H1 (cell line): ENCODE measurements at regions not wholly inside any gene's neighbourhood (a gene's known extent, or its start where the extent isn't known, plus 50 kb on each side); places are given as distances from the start of the nearest gene placed in this dataset.

Source experiments
- CTCF ChIA-PET: fragments of 300-600 bp; sonication (Branson Sonifier 250); formaldehyde crosslinking; loops from one replicate; lab custom pipeline; 2021; ENCODE audit not compliant: partially characterized antibody; lab: Charles Lee
- POLR2A ChIA-PET: fragments of 300-600 bp; sonication (Branson Sonifier 250); formaldehyde crosslinking; loops from one replicate; lab custom pipeline; 2021; ENCODE audit warnings: inconsistent platforms; ENCODE audit not compliant: partially characterized antibody; lab: Charles Lee
- DNase-seq, 2 experiments: peaks; one replicate each; pipeline versions ENCODE4 v3.0.0 to v3.0.0-alpha.2; 2010 to 2022; ENCODE audit warnings: low spot score in 2 of 2, low read depth in 1 of 2, mixed read lengths in 1 of 2
- FAIRE-seq: peaks from 2 replicates; lab custom pipeline; 2011; peaks lifted over from hg19 to GRCh38; lab: Jason Lieb, UNC
- H2AFZ ChIP-seq: 2 replicates; pipeline ENCODE4 v1.8.1; 2012; ENCODE audit warnings: low read length, inconsistent platforms
- H2AK5ac ChIP-seq: 2 replicates; pipeline ENCODE4 v1.6.1; 2013; ENCODE audit warnings: low read depth, low read length
- H2BK120ac ChIP-seq: replicated peaks from 2 replicates; pipeline ENCODE3; 2013; ENCODE audit warnings: low read depth, low read length, inconsistent platforms
- H2BK12ac ChIP-seq: 2 replicates; pipeline ENCODE4 v1.6.1; 2013; ENCODE audit warnings: low read depth, low read length
- H2BK15ac ChIP-seq: 2 replicates; pipeline ENCODE4 v1.6.1; 2013; ENCODE audit warnings: low read length
- H2BK20ac ChIP-seq: 2 replicates; pipeline ENCODE4 v1.6.1; 2013; ENCODE audit warnings: low read length
- H2BK5ac ChIP-seq: 2 replicates; pipeline ENCODE4 v1.6.1; 2013; ENCODE audit warnings: low read depth, low read length
- H3K14ac ChIP-seq: 2 replicates; pipeline ENCODE4 v1.6.1; 2013; ENCODE audit warnings: inconsistent platforms; ENCODE audit not compliant: insufficient read length
- H3K18ac ChIP-seq: 2 replicates; pipeline ENCODE4 v1.6.1; 2013; ENCODE audit warnings: low read length; ENCODE audit errors: extremely low read depth
- H3K23ac ChIP-seq: 2 replicates; pipeline ENCODE4 v1.6.1; 2013; ENCODE audit warnings: inconsistent platforms; ENCODE audit not compliant: insufficient read length
- H3K23me2 ChIP-seq: 2 replicates; pipeline ENCODE4 v1.6.1; 2013; ENCODE audit warnings: low read depth, low read length
- H3K27ac ChIP-seq: 2 replicates; pipeline ENCODE4 v1.6.1; 2011; ENCODE audit warnings: low read depth, low read length, inconsistent platforms
- H3K27me3 ChIP-seq, 4 experiments: replicated peaks in 1 of 4; 1 replicate in 1 of 4; 2 replicates in 3 of 4; pipeline versions ENCODE4 v1.6.1 to v1.8.1; 2011 to 2013; ENCODE audit warnings: low read length in 3 of 4, mild to moderate bottlenecking in 3 of 4, inconsistent platforms in 2 of 4, mixed read lengths in 2 of 4, moderate library complexity in 1 of 4; ENCODE audit not compliant: control insufficient read depth in 3 of 4, insufficient read depth in 3 of 4; ENCODE audit errors: extremely low read depth in 1 of 4
- H3K36me3 ChIP-seq, 4 experiments: 2 replicates each; pipeline versions ENCODE4 v1.6.1 to v1.8.1; 2011 to 2013; ENCODE audit warnings: mild to moderate bottlenecking in 4 of 4, low read length in 3 of 4, moderate library complexity in 2 of 4, control low read depth in 1 of 4, inconsistent platforms in 1 of 4; ENCODE audit not compliant: insufficient read depth in 4 of 4, control insufficient read depth in 2 of 4
- H3K4ac ChIP-seq: replicated peaks from 2 replicates; pipeline ENCODE3; 2013; ENCODE audit warnings: low read length, low read depth, mixed read lengths, inconsistent platforms; ENCODE audit not compliant: insufficient read length
- H3K4me1 ChIP-seq, 4 experiments: replicated peaks in 1 of 4; 1 replicate in 1 of 4; 2 replicates in 3 of 4; pipeline versions ENCODE4 v1.6.1 to v1.8.1; 2011 to 2013; ENCODE audit warnings: low read length in 3 of 4, inconsistent platforms in 2 of 4, mixed read lengths in 1 of 4; ENCODE audit not compliant: insufficient read depth in 4 of 4, control insufficient read depth in 3 of 4
- H3K4me2 ChIP-seq, 2 experiments: 2 replicates each; pipeline versions ENCODE4 v1.6.1 to v1.8.1; 2011 to 2013; ENCODE audit warnings: low read depth in 2 of 2, low read length in 2 of 2, control low read depth in 1 of 2, inconsistent platforms in 1 of 2, mild to moderate bottlenecking in 1 of 2; ENCODE audit not compliant: insufficient read depth in 1 of 2
- H3K4me3 ChIP-seq, 4 experiments: fragments of 200-600, 300-600 bp in 1 of 4; sonication (generic), shearing (Covaris generic), sonication (Bioruptor Twin) in 1 of 4; 2 replicates each; pipeline versions ENCODE4 v1.5.1 to v1.8.1; 2011 to 2016; ENCODE audit warnings: low read length in 4 of 4, low read depth in 3 of 4, control low read depth in 2 of 4, inconsistent platforms in 2 of 4, mild to moderate bottlenecking in 2 of 4, mixed read lengths in 1 of 4, moderate library complexity in 1 of 4; ENCODE audit not compliant: insufficient read depth in 2 of 4; ENCODE audit errors: extremely low read depth in 1 of 4
- H3K56ac ChIP-seq: replicated peaks from 2 replicates; pipeline ENCODE3; 2013; ENCODE audit warnings: low read depth, mild to moderate bottlenecking, mixed read lengths, low read length, inconsistent platforms; ENCODE audit not compliant: insufficient read length
- H3K79me1 ChIP-seq: 2 replicates; pipeline ENCODE4 v1.6.1; 2013; ENCODE audit warnings: low read depth, low read length, control low read depth
- H3K79me2 ChIP-seq, 2 experiments: 2 replicates each; pipeline versions ENCODE4 v1.6.1 to v1.8.1; 2012 to 2013; ENCODE audit warnings: low read length in 2 of 2, mild to moderate bottlenecking in 2 of 2, inconsistent platforms in 1 of 2; ENCODE audit not compliant: insufficient read depth in 2 of 2, control insufficient read depth in 1 of 2
- H3K9ac ChIP-seq, 4 experiments: replicated peaks in 1 of 4; 1 replicate in 1 of 4; 2 replicates in 3 of 4; pipeline versions ENCODE4 v1.6.1 to v1.8.1; 2011 to 2013; ENCODE audit warnings: low read depth in 3 of 4, low read length in 3 of 4, control low read depth in 2 of 4, mild to moderate bottlenecking in 2 of 4, moderate library complexity in 2 of 4, inconsistent platforms in 1 of 4; ENCODE audit errors: extremely low read depth in 1 of 4
- H3K9me3 ChIP-seq, 2 experiments: 2 replicates each; pipeline versions ENCODE4 v1.6.1 to v1.8.1; 2012 to 2013; ENCODE audit warnings: mild to moderate bottlenecking in 2 of 2, moderate library complexity in 2 of 2, control low read depth in 1 of 2, inconsistent platforms in 1 of 2, low read depth in 1 of 2, low read length in 1 of 2, mixed read lengths in 1 of 2; ENCODE audit not compliant: insufficient read depth in 2 of 2
- H4K20me1 ChIP-seq, 2 experiments: replicated peaks in 1 of 2; 2 replicates each; pipeline versions ENCODE3 to v1.8.1; 2011 to 2013; ENCODE audit warnings: inconsistent platforms in 2 of 2, low read length in 2 of 2, mild to moderate bottlenecking in 1 of 2; ENCODE audit not compliant: insufficient read depth in 2 of 2, control insufficient read depth in 1 of 2
- H4K5ac ChIP-seq: 2 replicates; pipeline ENCODE4 v1.6.1; 2013; ENCODE audit warnings: low read length, low read depth, mixed read lengths, inconsistent platforms; ENCODE audit not compliant: insufficient read length
- H4K8ac ChIP-seq: 2 replicates; pipeline ENCODE4 v1.8.0; 2013; ENCODE audit warnings: mild to moderate bottlenecking, moderate library complexity, low read length, inconsistent platforms; ENCODE audit not compliant: insufficient read depth; ENCODE audit errors: extremely low read depth
- H4K91ac ChIP-seq: replicated peaks from 2 replicates; pipeline ENCODE3; 2013; ENCODE audit warnings: low read length, mixed read lengths, inconsistent platforms; ENCODE audit not compliant: insufficient read length
- BCL11A ChIP-seq, 2 experiments: IDR thresholded peaks; one replicate each; pipeline ENCODE4 v1.6.1; 2011; ENCODE audit warnings: low read depth in 2 of 2, low read length in 2 of 2, mild to moderate bottlenecking in 2 of 2
- CBX8 ChIP-seq: fragments of 300-800, 300-1000 bp; sonication (generic); IDR thresholded peaks from 2 replicates; pipeline ENCODE4 v1.7.1; 2016; ENCODE audit warnings: low read depth, low read length, borderline replicate concordance
- CHD1 ChIP-seq: IDR thresholded peaks from 2 replicates; pipeline ENCODE4 v1.6.1; 2012; ENCODE audit warnings: low read depth, low read length, improper control_type of control experiment
- CTBP2 ChIP-seq: IDR thresholded peaks from 2 replicates; pipeline ENCODE4 v1.7.0; 2011; ENCODE audit warnings: borderline replicate concordance, mild to moderate bottlenecking, moderate library complexity, mixed read lengths, low read length; ENCODE audit not compliant: insufficient read depth, insufficient read length
- JUN ChIP-seq: IDR thresholded peaks from 2 replicates; pipeline ENCODE4 v1.6.1; 2011; ENCODE audit warnings: low read depth, mild to moderate bottlenecking, improper control_type of control experiment, low read length
- POLR2AphosphoS5 ChIP-seq: IDR thresholded peaks from 2 replicates; pipeline ENCODE4 v1.6.1; 2011; ENCODE audit warnings: low read depth, low read length
- RXRA ChIP-seq: IDR thresholded peaks from 2 replicates; pipeline ENCODE4 v1.6.1; 2011; ENCODE audit warnings: low read depth, mild to moderate bottlenecking, low read length, moderate library complexity; ENCODE audit not compliant: insufficient read depth
- SIN3A ChIP-seq, 2 experiments: IDR thresholded peaks in 1 of 2; conservative IDR thresholded peaks in 1 of 2; 2 replicates each; pipeline ENCODE4 v1.6.1; 2011 to 2012; ENCODE audit warnings: low read length in 2 of 2, improper control_type of control experiment in 1 of 2, low read depth in 1 of 2, mild to moderate bottlenecking in 1 of 2
- SP1 ChIP-seq: IDR thresholded peaks from 2 replicates; pipeline ENCODE4 v1.6.1; 2011; ENCODE audit warnings: low read depth, low read length
- TAF1 ChIP-seq: IDR thresholded peaks from 2 replicates; pipeline ENCODE4 v1.6.1; 2011; ENCODE audit warnings: mild to moderate bottlenecking, low read depth, low read length
- TBP ChIP-seq: IDR thresholded peaks from 2 replicates; pipeline ENCODE4 v1.6.1; 2011; ENCODE audit warnings: low read depth, low read length, improper control_type of control experiment
- TCF12 ChIP-seq: IDR thresholded peaks from 2 replicates; pipeline ENCODE4 v1.6.1; 2011; ENCODE audit warnings: low read depth, mild to moderate bottlenecking, low read length
- USF2 ChIP-seq: IDR thresholded peaks from 2 replicates; pipeline ENCODE4 v1.6.1; 2011; ENCODE audit warnings: low read length, improper control_type of control experiment
- WGBS, 2 experiments: shearing (Covaris generic) in 1 of 2; methylation state at CpG; one replicate each; pipeline versions ENCODE4 v1.1.6 to v1.1.7; 2013 to 2015; ENCODE audit warnings: low lambda C conversion rate in 2 of 2, mixed read lengths in 2 of 2, inconsistent platforms in 1 of 2, low coverage in 1 of 2, missing lambda C conversion rate in 1 of 2; ENCODE audit not compliant: insufficient replicate concordance in 2 of 2, insufficient coverage in 1 of 2, insufficient read length in 1 of 2; ENCODE audit errors: extremely low coverage in 1 of 2, missing lambda C conversion rate in 1 of 2; 5-methylcytosine and 5-hydroxymethylcytosine counted together

GRCh38 chr13:29679396-29680053 is 84.0 kb upstream of the SLC7A1 start:
- Histone ChIP-seq H3K23ac (no peak overlapping the region), H3K23me2 (no peaks in the 10 kb centered on the region), H2BK15ac (no peak overlapping the region), H3K56ac (no peak overlapping the region), H3K79me1 (no peaks in the 10 kb centered on the region), H4K91ac (no peak overlapping the region), H3K4me1 (peaks cover 0 to 3% (median 0%) of the 10 kb centered on the region in 4 experiments; a peak in 1 of 7 replicates), H2BK5ac (no peak overlapping the region), H3K4me3 (no peak overlapping the region), H3K27me3 (no peaks in the 10 kb centered on the region), H3K18ac (no peak overlapping the region), H2BK20ac (no peak overlapping the region), H4K20me1 (no peaks in the 10 kb centered on the region), H4K8ac (no peak overlapping the region), H2AFZ (0 out of 2 replicates have a peak overlapping the region, but pooled peaks have one; percentile 29), H3K4me2 (no peak overlapping the region), H3K9me3 (no peaks in the 10 kb centered on the region), H2BK12ac (no peak overlapping the region), H3K4ac (no peak overlapping the region), H3K79me2 (no peaks in the 10 kb centered on the region), H3K9ac (no peak overlapping the region), H2BK120ac (no peak overlapping the region), H3K36me3 (no peaks in the 10 kb centered on the region), H4K5ac (no peak overlapping the region), H3K27ac (no peak overlapping the region), H2AK5ac (no peak overlapping the region), H3K14ac (no peak overlapping the region)
- FAIRE-seq (no peak), DNase-seq (no peak)
- 85% methylated on average over 9 of the region's 9 CpGs; no CpG with 5 or more reads in 1 of the 2 experiments for WGBS, 2 experiments
- POLR2A ChIA-PET: no interaction called here
- CTCF ChIA-PET: interaction anchor here (1.1 kb wide), 1 partner anchor 34 kb away, joined by 3 read pairs; no protein-coding TSS in a partner anchor
- TF ChIP-seq JUN: no peak
- TF ChIP-seq CTBP2: no peak
- TF ChIP-seq TAF1: no peak
- no peak for TF ChIP-seq TCF12
- no peak for TF ChIP-seq USF2
- TF ChIP-seq CHD1: no peak
- TF ChIP-seq RXRA: no peak
- no peak for TF ChIP-seq SP1
- TF ChIP-seq TBP: no peak
- TF ChIP-seq SIN3A (conservative IDR thresholded peaks at IDR 0.05 in 1 of 2, IDR thresholded peaks at IDR 0.05 in 1 of 2; ENCODE audit: low read depth in 1 of 2, low read length in 2 of 2): no peak
- TF ChIP-seq BCL11A (IDR thresholded peaks at IDR 0.05; ENCODE audit: low read depth in 2 of 2, low read length in 2 of 2): no peak
- no peak for TF ChIP-seq POLR2AphosphoS5
- no peak for TF ChIP-seq CBX8
